ENCODE measurements at regions not wholly inside any gene's neighbourhood (a gene's known extent, or its start where the extent isn't known, plus 50 kb on each side); places are given as distances from the start of the nearest gene placed in this dataset.

DNA sequence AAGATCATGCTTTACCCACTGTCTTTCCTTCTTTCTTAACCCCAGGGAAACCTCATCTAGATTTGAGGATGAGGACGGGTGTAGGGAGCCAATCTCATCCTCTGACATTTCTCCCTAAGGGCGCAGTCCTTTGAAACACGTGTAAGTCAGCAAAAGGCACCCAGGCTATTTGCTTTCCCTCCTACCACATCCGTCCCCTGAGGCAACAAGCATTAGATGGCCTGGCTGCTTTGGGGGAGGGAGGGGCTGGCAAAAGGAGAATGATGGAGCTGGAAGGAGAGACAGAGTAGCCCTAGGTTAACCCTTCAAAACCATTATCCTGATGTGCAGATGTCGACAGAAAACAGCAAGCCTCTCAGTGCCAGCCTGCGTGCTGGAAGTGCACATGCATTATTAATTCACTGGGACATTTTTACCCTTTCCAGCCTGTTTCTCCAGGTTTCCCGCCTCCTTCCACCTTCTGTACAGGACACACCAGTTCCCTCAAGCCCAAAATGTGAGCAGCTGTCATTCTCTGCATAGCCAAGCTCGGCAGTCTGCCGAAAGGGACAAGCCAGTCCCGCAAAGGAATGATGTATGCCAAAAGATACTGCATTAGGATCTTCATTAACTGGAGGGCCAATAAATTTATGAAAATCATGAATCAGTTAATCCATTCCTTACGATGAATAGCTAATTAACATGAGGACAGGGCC, 547.2 kb downstream of the CD83 start:
- Histone ChIP-seq H3K79me2 (ENCODE audit: insufficient read depth, low read length) (no peaks in the 10 kb centered on the region), H3K9me3 (ENCODE audit: control insufficient read depth, low read depth, low read length) (no peaks in the 10 kb centered on the region), H3K4ac (ENCODE audit: low read depth, low read length) (no peak overlapping the region), H2BK20ac (ENCODE audit: low read depth, low read length, poor library complexity, severe bottlenecking) (no peak overlapping the region), H3K14ac (ENCODE audit: insufficient read depth, low read length) (no peak overlapping the region), H2BK12ac (ENCODE audit: insufficient read length, low read depth, low read length) (no peak overlapping the region), H3K9ac (ENCODE audit: extremely low read depth, insufficient read length, low read length) (no peak overlapping the region), H4K91ac (ENCODE audit: insufficient read length, low read depth, low read length) (no peak overlapping the region), H3K79me1 (ENCODE audit: insufficient read depth, low read depth, low read length, poor library complexity, severe bottlenecking) (no peaks in the 10 kb centered on the region), H3K23ac (ENCODE audit: insufficient read length, low read depth, low read length) (no peak overlapping the region), H3K23me2 (ENCODE audit: insufficient read length, low read depth, low read length, poor library complexity, severe bottlenecking) (no peaks in the 10 kb centered on the region), H3K4me1 (ENCODE audit: insufficient read depth, low read length) (no peaks in the 10 kb centered on the region), H4K8ac (replicated peaks; ENCODE audit: insufficient read length, low read depth, low read length) (no peak overlapping the region), H2BK5ac (ENCODE audit: insufficient read length, low read length) (no peak overlapping the region), H3K27ac (ENCODE audit: insufficient read length, low read depth, low read length) (no peak overlapping the region), H3K18ac (ENCODE audit: insufficient read length, low read depth, low read length) (no peak overlapping the region), H2AK5ac (ENCODE audit: insufficient read length, low read length) (no peak overlapping the region), H3K4me2 (ENCODE audit: insufficient read depth, insufficient read length, low read length) (no peak overlapping the region), H4K20me1 (ENCODE audit: control insufficient read depth, insufficient read depth, insufficient read length) (no peaks in the 10 kb centered on the region), H3K27me3 (ENCODE audit: insufficient read depth, low read length) (no peaks in the 10 kb centered on the region), H4K5ac (ENCODE audit: insufficient read length, low read depth, low read length) (no peak overlapping the region), H3K56ac (ENCODE audit: insufficient read length, low read depth, low read length) (no peak overlapping the region), H2AFZ (ENCODE audit: low read length) (no peak overlapping the region), H2BK15ac (ENCODE audit: low read depth, low read length) (no peak overlapping the region), H2BK120ac (ENCODE audit: low read depth, low read length, poor library complexity, severe bottlenecking) (no peak overlapping the region), H3T11ph (ENCODE audit: low read length) (no peak overlapping the region)
- no CpG with 5 or more reads among the region's 11 CpGs for WGBS (ENCODE audit: extremely low coverage, insufficient read length, low lambda C conversion rate)
- Mint-ChIP-seq H3K27me3 (ENCODE audit: low read depth) (no peaks in the 10 kb centered on the region), H3K4me3 (no peak overlapping the region), H3K4me1 (peaks cover 11 to 14% of the 10 kb centered on the region in 2 experiments), H3K27ac (peak overlapping the region in 1 of 3 experiments; percentile 19; a peak in 1 of 7 replicates), H3K9me3 (no peaks in the 10 kb centered on the region), H3K36me3 (ENCODE audit: insufficient read depth in 1 of 3, low read depth in 3 of 3) (no peaks in the 10 kb centered on the region; a peak in 1 of 7 replicates)
- DNase-seq, result peak; percentile 75
- TF ChIP-seq, protein P1, sequence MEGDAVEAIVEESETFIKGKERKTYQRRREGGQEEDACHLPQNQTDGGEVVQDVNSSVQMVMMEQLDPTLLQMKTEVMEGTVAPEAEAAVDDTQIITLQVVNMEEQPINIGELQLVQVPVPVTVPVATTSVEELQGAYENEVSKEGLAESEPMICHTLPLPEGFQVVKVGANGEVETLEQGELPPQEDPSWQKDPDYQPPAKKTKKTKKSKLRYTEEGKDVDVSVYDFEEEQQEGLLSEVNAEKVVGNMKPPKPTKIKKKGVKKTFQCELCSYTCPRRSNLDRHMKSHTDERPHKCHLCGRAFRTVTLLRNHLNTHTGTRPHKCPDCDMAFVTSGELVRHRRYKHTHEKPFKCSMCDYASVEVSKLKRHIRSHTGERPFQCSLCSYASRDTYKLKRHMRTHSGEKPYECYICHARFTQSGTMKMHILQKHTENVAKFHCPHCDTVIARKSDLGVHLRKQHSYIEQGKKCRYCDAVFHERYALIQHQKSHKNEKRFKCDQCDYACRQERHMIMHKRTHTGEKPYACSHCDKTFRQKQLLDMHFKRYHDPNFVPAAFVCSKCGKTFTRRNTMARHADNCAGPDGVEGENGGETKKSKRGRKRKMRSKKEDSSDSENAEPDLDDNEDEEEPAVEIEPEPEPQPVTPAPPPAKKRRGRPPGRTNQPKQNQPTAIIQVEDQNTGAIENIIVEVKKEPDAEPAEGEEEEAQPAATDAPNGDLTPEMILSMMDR (conservative IDR thresholded peaks at IDR 0.05), result no peak
